Neutrophil (primary cell): ENCODE measurements at regions not wholly inside any gene's neighbourhood (a gene's known extent, or its start where the extent isn't known, plus 50 kb on each side); places are given as distances from the start of the nearest gene placed in this dataset.

Experiments
- H3K27ac ChIP-seq: fragments of 200-600 bp; sonication (generic); 2 replicates; pipeline ENCODE4 v1.5.1; 2016; ENCODE audit warnings: mild to moderate bottlenecking, moderate library complexity
- H3K27me3 ChIP-seq: fragments of 200-600 bp; sonication (generic); 2 replicates; pipeline ENCODE4 v1.6.0; 2016; ENCODE audit warnings: mild to moderate bottlenecking
- H3K36me3 ChIP-seq: fragments of 200-600 bp; sonication (generic); 2 replicates; pipeline ENCODE4 v1.5.1; 2017
- H3K4me1 ChIP-seq, 2 experiments: fragments of 200-600 bp in 1 of 2; sonication (generic) in 1 of 2; 1 replicate in 1 of 2; 2 replicates in 1 of 2; pipeline versions ENCODE4 v1.5.1 to v1.6.1; 2013 to 2016; ENCODE audit warnings: low read depth in 1 of 2, low read length in 1 of 2, mild to moderate bottlenecking in 1 of 2, moderate library complexity in 1 of 2; ENCODE audit not compliant: control insufficient read depth in 1 of 2, insufficient read depth in 1 of 2
- H3K4me3 ChIP-seq, 2 experiments: fragments of 200-600 bp in 1 of 2; sonication (generic) in 1 of 2; 1 replicate in 1 of 2; 2 replicates in 1 of 2; pipeline ENCODE4 v1.5.1; 2013 to 2016; ENCODE audit warnings: low read depth in 1 of 2, low read length in 1 of 2, mild to moderate bottlenecking in 1 of 2, moderate library complexity in 1 of 2
- H3K9me3 ChIP-seq: fragments of 200-600 bp; sonication (generic); 2 replicates; pipeline ENCODE4 v1.5.1; 2016
- CTCF ChIP-seq: fragments of 200-600 bp; sonication (generic); IDR thresholded peaks from 2 replicates; pipeline ENCODE4 v1.5.1; 2016; ENCODE audit warnings: antibody characterized with exemption

GRCh38 chr12:98425859-98426258 lies 89.5 kb upstream of the TMPO start:
- TF ChIP-seq CTCF: no peak
- H3K4me3 ChIP-seq: no peak overlapping the region
- peaks cover 54% of the 10 kb centered on the region for H3K27me3 ChIP-seq
- no peaks in the 10 kb centered on the region for H3K36me3 ChIP-seq
- no peak overlapping the region for H3K27ac ChIP-seq
- H3K4me1 ChIP-seq: peaks cover 2 to 4% of the 10 kb centered on the region in 2 experiments
- no peaks in the 10 kb centered on the region for H3K9me3 ChIP-seq

GRCh38 chr12:98431089-98431488 lies 84.3 kb upstream of the TMPO start:
- Histone ChIP-seq H3K4me3 (no peak overlapping the region), H3K27me3 (peaks cover 67% of the 10 kb centered on the region), H3K4me1 (no peaks in the 10 kb centered on the region), H3K27ac (no peak overlapping the region), H3K9me3 (no peaks in the 10 kb centered on the region), H3K36me3 (no peaks in the 10 kb centered on the region)
- TF ChIP-seq CTCF: no peak

- no peak overlapping the region for H3K27ac ChIP-seq
- H3K27me3 ChIP-seq: peaks cover 71% of the 10 kb centered on the region
These were observed 78.2 kb upstream of the TMPO start for GRCh38 chr12:98437166-98437565.

GRCh38 chr12:98437806-98438595 lies 77.4 kb upstream of the TMPO start:
- TF ChIP-seq CTCF: no peak
- H3K4me1 ChIP-seq: peaks cover 30% of the 10 kb centered on the region in 2 experiments
- no peak overlapping the region for H3K27ac ChIP-seq
- H3K27me3 ChIP-seq: peaks cover 73% of the 10 kb centered on the region
- H3K4me3 ChIP-seq: no peak overlapping the region
- H3K9me3 ChIP-seq: no peaks in the 10 kb centered on the region
- H3K36me3 ChIP-seq: no peaks in the 10 kb centered on the region

More at GRCh38 chr12:98437166-98437565, 78.2 kb upstream of the TMPO start:
- Histone ChIP-seq H3K9me3 (no peaks in the 10 kb centered on the region), H3K36me3 (no peaks in the 10 kb centered on the region), H3K4me1 (peaks cover 30% of the 10 kb centered on the region in 2 experiments), H3K4me3 (no peak overlapping the region)
- TF ChIP-seq CTCF: no peak

- TF ChIP-seq CTCF: no peak
- no peaks in the 10 kb centered on the region for H3K36me3 ChIP-seq
- H3K27ac ChIP-seq: no peak overlapping the region
- no peaks in the 10 kb centered on the region for H3K9me3 ChIP-seq
- no peak overlapping the region for H3K4me3 ChIP-seq
- peaks cover 71% of the 10 kb centered on the region for H3K27me3 ChIP-seq
- peaks cover 30 to 37% of the 10 kb centered on the region in 2 experiments for H3K4me1 ChIP-seq
These were observed 76.6 kb upstream of the TMPO start for GRCh38 chr12:98438656-98439230.
